Endothelial cell (in vitro differentiated cells): ENCODE measurements at regions not wholly inside any gene's neighbourhood (a gene's known extent, or its start where the extent isn't known, plus 50 kb on each side); places are given as distances from the start of the nearest gene placed in this dataset.

Experiments used
- DNase-seq: peaks from one replicate; pipeline ENCODE4 v3.0.0; 2021; ENCODE audit warnings: low spot score
- H3K27ac Mint-ChIP-seq: one replicate; pipeline ENCODE4 v1.8.0; 2021; ENCODE audit warnings: mixed read lengths, inconsistent platforms; ENCODE audit not compliant: unreplicated experiment
- H3K27me3 Mint-ChIP-seq: one replicate; pipeline ENCODE4 v1.8.0; 2021; ENCODE audit warnings: mild to moderate bottlenecking, moderate library complexity, mixed read lengths, inconsistent platforms; ENCODE audit not compliant: unreplicated experiment
- H3K36me3 Mint-ChIP-seq: one replicate; pipeline ENCODE4 v1.8.0; 2021; ENCODE audit warnings: mild to moderate bottlenecking, low read depth, mixed read lengths, inconsistent platforms; ENCODE audit not compliant: unreplicated experiment
- H3K4me1 Mint-ChIP-seq: one replicate; pipeline ENCODE4 v1.8.0; 2021; ENCODE audit warnings: mild to moderate bottlenecking, mixed read lengths, inconsistent platforms; ENCODE audit not compliant: unreplicated experiment
- H3K4me3 Mint-ChIP-seq: one replicate; pipeline ENCODE4 v1.8.0; 2021; ENCODE audit warnings: mild to moderate bottlenecking, mixed read lengths, inconsistent platforms; ENCODE audit not compliant: unreplicated experiment
- H3K9me3 Mint-ChIP-seq: one replicate; pipeline ENCODE4 v1.8.0; 2021; ENCODE audit warnings: mixed read lengths, inconsistent platforms; ENCODE audit not compliant: unreplicated experiment
- TF ChIP-seq, protein P1 (sequence below): fragments of 200-600 bp; sonication (generic); IDR thresholded peaks from one replicate; pipeline ENCODE4 v1.5.0; 2021; ENCODE audit warnings: antibody characterized with exemption; ENCODE audit not compliant: unreplicated experiment

DNA sequence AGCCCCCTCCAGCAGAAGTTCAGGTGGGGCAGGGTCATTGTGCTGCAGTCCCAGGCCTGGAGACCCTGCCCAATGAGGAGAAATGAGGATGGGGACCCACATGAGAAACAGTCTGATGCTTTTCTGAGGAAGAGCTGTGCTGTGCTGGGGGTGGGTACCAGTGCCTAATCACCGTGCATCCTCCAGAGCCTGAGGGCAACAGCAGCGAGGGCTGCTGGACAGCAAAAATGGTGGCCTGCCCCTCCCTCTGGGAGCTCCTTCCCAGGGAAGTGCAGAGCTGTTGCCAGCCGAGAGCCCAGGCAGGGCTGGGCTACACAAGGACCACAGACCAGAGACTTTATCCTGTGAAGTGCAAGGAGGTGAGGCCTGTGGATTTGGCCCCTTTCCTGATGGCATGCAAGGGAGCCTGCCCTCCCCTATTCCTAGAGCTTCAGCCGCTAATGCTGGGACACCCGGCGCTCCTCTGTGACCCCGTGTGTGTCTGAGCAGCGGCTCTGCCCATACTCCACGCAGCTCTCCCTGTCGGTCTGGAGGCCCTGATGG is 134.8 kb downstream of the DSEL start:
- Mint-ChIP-seq H3K27me3 (peaks cover 3% of the 10 kb centered on the region), H3K9me3 (no peaks in the 10 kb centered on the region), H3K36me3 (no peaks in the 10 kb centered on the region), H3K4me3 (no peak overlapping the region), H3K4me1 (no peaks in the 10 kb centered on the region), H3K27ac (no peak overlapping the region)
- no peak for DNase-seq
- TF ChIP-seq, protein P1, sequence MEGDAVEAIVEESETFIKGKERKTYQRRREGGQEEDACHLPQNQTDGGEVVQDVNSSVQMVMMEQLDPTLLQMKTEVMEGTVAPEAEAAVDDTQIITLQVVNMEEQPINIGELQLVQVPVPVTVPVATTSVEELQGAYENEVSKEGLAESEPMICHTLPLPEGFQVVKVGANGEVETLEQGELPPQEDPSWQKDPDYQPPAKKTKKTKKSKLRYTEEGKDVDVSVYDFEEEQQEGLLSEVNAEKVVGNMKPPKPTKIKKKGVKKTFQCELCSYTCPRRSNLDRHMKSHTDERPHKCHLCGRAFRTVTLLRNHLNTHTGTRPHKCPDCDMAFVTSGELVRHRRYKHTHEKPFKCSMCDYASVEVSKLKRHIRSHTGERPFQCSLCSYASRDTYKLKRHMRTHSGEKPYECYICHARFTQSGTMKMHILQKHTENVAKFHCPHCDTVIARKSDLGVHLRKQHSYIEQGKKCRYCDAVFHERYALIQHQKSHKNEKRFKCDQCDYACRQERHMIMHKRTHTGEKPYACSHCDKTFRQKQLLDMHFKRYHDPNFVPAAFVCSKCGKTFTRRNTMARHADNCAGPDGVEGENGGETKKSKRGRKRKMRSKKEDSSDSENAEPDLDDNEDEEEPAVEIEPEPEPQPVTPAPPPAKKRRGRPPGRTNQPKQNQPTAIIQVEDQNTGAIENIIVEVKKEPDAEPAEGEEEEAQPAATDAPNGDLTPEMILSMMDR = no peak

DNA sequence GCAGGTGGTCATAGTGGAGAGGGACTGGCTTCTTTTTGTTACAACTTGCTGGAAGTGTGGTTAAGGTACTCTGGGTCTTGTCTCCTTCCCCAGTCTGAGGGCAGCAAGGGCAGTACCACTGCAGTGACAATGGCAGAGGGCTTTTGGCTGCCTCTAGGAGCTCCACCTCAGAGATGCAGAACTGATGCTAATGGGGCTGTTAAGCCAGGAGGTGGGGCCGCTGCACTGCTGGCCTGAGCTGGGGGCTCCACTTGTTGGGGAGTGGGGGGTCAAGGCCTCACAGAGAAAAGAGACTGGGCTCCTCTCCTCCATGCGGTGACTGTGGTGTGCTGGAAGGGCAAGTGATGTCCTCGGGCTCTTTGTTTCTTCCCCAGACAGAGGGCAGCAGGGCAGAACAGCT is 135.7 kb downstream of the DSEL start:
- no peak for DNase-seq
- Mint-ChIP-seq H3K4me1 (no peaks in the 10 kb centered on the region), H3K36me3 (no peaks in the 10 kb centered on the region), H3K27me3 (peaks cover 3% of the 10 kb centered on the region), H3K27ac (no peak overlapping the region), H3K9me3 (no peaks in the 10 kb centered on the region), H3K4me3 (no peak overlapping the region)
- TF ChIP-seq, protein P1 = no peak

DNA sequence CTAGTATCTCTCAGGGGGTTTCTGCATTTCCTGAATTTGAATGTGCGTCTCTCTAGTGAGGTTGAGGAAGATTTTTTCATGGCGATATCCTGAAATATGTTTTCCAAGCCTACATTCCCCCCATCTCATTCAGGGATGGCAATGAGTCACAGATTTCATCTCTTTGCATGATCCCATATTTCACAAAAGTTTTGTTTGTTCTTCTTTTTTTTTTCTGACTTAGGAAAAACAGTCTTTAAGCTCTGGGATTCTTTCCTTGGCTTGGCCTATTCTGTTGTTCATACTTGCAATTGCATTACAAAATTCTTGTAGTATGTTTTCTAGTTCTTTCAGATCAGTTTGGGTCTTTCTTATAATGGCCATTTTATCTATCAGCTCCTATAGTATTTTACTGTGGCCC is 136.5 kb downstream of the DSEL start:
- Mint-ChIP-seq H3K36me3 (no peaks in the 10 kb centered on the region), H3K4me3 (no peak overlapping the region), H3K27me3 (peaks cover 3% of the 10 kb centered on the region), H3K4me1 (no peaks in the 10 kb centered on the region), H3K9me3 (no peaks in the 10 kb centered on the region), H3K27ac (no peak overlapping the region)
- TF ChIP-seq, protein P1 = no peak
- DNase-seq = no peak

DNA sequence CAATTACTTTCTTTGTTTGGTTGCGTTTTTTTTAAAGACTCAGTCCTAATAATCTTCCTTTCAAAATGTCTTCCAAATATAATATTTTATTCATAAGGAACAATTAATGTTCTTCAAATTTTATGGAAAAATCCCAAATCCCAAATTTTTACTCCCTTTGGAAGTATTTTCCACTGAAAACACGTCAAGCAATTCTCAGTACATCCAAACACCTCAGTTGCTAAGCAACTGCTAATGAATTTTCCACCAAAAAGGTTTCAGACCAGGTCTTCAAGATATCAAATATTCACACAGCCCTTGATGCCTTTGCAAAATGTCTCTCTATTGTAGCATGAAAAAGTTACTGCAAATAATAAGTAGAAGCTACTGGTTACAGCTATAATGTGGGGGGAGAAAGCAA is 140.1 kb downstream of the DSEL start:
- Mint-ChIP-seq H3K27ac (no peak overlapping the region), H3K4me1 (no peaks in the 10 kb centered on the region), H3K36me3 (no peaks in the 10 kb centered on the region), H3K27me3 (no peaks in the 10 kb centered on the region), H3K9me3 (no peaks in the 10 kb centered on the region), H3K4me3 (no peak overlapping the region)
- TF ChIP-seq, protein P1 = no peak
- DNase-seq = no peak

DNA sequence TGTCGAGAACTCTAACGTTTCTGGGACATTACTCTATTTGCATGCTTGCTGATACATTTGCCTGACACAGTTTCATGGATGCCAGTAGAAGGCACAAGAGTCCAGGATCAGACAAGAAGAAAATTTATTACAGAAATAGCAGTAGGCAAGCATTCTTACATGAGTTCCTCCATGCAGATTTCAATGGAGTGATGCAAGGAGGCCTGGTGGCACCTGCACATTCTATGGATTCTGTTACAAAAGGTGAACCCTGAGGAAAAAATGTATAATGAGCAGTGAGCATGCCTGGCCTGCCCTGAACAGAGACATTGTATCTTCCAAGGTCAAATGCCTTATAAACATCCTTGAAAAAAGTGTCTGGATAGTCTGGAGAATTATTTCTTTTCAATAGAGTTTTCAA is 142.9 kb downstream of the DSEL start:
- H3K36me3 Mint-ChIP-seq = no peaks in the 10 kb centered on the region
- no peak for DNase-seq
- no peaks in the 10 kb centered on the region for H3K27me3 Mint-ChIP-seq
- H3K4me1 Mint-ChIP-seq = no peaks in the 10 kb centered on the region
- no peak overlapping the region for H3K27ac Mint-ChIP-seq
- no peaks in the 10 kb centered on the region for H3K9me3 Mint-ChIP-seq
- H3K4me3 Mint-ChIP-seq = no peak overlapping the region
- TF ChIP-seq, protein P1 = no peak
